ENCODE measurements at regions not wholly inside any gene's neighbourhood (a gene's known extent, or its start where the extent isn't known, plus 50 kb on each side); places are given as distances from the start of the nearest gene placed in this dataset.

DNA sequence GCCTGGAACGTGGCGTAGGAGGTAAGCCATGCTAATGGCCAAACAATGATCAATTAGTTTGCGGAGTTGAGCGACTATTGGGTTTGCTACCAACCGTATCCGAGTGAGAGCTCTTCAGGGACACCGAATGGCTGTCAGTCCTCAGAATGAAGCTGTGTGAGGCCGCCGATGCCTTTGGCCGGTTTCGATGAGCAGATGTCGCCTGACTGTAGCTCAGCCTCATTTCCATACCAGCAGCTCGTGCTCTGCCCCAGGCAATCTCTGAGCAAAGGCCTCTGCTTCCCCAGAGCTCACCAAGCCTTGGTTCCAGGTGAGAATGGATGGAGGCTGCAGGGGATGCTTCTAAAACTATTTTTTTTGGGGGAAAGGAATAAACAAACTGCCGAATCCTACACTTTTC is 111.7 kb upstream of the HS3ST4 start:
- in situ Hi-C loops (cut with MboI), result no loop called here

More for the DNA sequence above, 111.7 kb upstream of the HS3ST4 start:
- ATAC-seq (no peak), FAIRE-seq (no peak), DNase-seq (ENCODE audit: low read depth, low spot score) (no peak)
- no peaks in the 10 kb centered on the region for H3K36me3 ChIP-seq (ENCODE audit: control insufficient read depth in 2 of 2, insufficient read depth in 2 of 2, low read length in 1 of 2)
- ChIA-PET CTCF (no interaction called here), SMC1A (ENCODE audit: uncharacterized antibody, unreplicated experiment) (no interaction called here), POLR2A (no interaction called here), RAD21 (ENCODE audit: unreplicated experiment) (interaction anchor here (0.5 kb wide), 1 partner anchor 1530 kb away, joined by 3 read pairs; no protein-coding TSS in a partner anchor)
- H4K20me1 ChIP-seq (ENCODE audit: control insufficient read depth, insufficient read depth), result no peaks in the 10 kb centered on the region
- H3K4me3 ChIP-seq, result no peak overlapping the region
- intact Hi-C loops (cut with micrococcal nuclease; ENCODE audit: unreplicated experiment), result no loop called here
- H3K79me2 ChIP-seq (ENCODE audit: control insufficient read depth, insufficient read depth, low read length), result no peaks in the 10 kb centered on the region
- no peak overlapping the region for H2AFZ ChIP-seq (ENCODE audit: control insufficient read depth, low read depth, low read length)
- no TSS peak for BruUV-seq (replicated peaks)
- TF ChIP-seq TCF7 (IDR thresholded peaks at IDR 0.05; ENCODE audit: borderline replicate concordance), result no peak
- TF ChIP-seq SUPT20H (IDR thresholded peaks at IDR 0.05; ENCODE audit: borderline replicate concordance, control insufficient read depth, low read depth, low read length), result no peak
- TF ChIP-seq POLR2AphosphoS5 (IDR thresholded peaks at IDR 0.05; ENCODE audit: low read length), result no peak
- TF ChIP-seq, protein P1, sequence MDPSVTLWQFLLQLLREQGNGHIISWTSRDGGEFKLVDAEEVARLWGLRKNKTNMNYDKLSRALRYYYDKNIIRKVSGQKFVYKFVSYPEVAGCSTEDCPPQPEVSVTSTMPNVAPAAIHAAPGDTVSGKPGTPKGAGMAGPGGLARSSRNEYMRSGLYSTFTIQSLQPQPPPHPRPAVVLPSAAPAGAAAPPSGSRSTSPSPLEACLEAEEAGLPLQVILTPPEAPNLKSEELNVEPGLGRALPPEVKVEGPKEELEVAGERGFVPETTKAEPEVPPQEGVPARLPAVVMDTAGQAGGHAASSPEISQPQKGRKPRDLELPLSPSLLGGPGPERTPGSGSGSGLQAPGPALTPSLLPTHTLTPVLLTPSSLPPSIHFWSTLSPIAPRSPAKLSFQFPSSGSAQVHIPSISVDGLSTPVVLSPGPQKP (IDR thresholded peaks at IDR 0.05; ENCODE audit: low read depth, low read length), result no peak
- no peak for TF ChIP-seq SMC3 (IDR thresholded peaks at IDR 0.05; ENCODE audit: borderline replicate concordance, low read length)
- no peak for TF ChIP-seq ZZZ3 (IDR thresholded peaks at IDR 0.05; ENCODE audit: control insufficient read depth, insufficient read length, low read depth)
- TF ChIP-seq, protein P2, sequence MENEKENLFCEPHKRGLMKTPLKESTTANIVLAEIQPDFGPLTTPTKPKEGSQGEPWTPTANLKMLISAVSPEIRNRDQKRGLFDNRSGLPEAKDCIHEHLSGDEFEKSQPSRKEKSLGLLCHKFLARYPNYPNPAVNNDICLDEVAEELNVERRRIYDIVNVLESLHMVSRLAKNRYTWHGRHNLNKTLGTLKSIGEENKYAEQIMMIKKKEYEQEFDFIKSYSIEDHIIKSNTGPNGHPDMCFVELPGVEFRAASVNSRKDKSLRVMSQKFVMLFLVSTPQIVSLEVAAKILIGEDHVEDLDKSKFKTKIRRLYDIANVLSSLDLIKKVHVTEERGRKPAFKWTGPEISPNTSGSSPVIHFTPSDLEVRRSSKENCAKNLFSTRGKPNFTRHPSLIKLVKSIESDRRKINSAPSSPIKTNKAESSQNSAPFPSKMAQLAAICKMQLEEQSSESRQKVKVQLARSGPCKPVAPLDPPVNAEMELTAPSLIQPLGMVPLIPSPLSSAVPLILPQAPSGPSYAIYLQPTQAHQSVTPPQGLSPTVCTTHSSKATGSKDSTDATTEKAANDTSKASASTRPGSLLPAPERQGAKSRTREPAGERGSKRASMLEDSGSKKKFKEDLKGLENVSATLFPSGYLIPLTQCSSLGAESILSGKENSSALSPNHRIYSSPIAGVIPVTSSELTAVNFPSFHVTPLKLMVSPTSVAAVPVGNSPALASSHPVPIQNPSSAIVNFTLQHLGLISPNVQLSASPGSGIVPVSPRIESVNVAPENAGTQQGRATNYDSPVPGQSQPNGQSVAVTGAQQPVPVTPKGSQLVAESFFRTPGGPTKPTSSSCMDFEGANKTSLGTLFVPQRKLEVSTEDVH (IDR thresholded peaks at IDR 0.05; ENCODE audit: low read depth, partially characterized antibody), result no peak
- TF ChIP-seq MTA3 (IDR thresholded peaks at IDR 0.05; ENCODE audit: borderline replicate concordance, low read length), result no peak
- no peak for TF ChIP-seq EP300 (IDR thresholded peaks at IDR 0.05; ENCODE audit: borderline replicate concordance in 1 of 2, control insufficient read depth in 1 of 2, low read depth in 2 of 2, low read length in 2 of 2)
- no peak for TF ChIP-seq STAT3 (IDR thresholded peaks at IDR 0.05; ENCODE audit: low read depth, low read length)
- no peak for TF ChIP-seq MEF2B (IDR thresholded peaks at IDR 0.05; ENCODE audit: partially characterized antibody, poor library complexity, severe bottlenecking)
- TF ChIP-seq EED (IDR thresholded peaks at IDR 0.05; ENCODE audit: low read depth), result no peak
- TF ChIP-seq, protein P3, sequence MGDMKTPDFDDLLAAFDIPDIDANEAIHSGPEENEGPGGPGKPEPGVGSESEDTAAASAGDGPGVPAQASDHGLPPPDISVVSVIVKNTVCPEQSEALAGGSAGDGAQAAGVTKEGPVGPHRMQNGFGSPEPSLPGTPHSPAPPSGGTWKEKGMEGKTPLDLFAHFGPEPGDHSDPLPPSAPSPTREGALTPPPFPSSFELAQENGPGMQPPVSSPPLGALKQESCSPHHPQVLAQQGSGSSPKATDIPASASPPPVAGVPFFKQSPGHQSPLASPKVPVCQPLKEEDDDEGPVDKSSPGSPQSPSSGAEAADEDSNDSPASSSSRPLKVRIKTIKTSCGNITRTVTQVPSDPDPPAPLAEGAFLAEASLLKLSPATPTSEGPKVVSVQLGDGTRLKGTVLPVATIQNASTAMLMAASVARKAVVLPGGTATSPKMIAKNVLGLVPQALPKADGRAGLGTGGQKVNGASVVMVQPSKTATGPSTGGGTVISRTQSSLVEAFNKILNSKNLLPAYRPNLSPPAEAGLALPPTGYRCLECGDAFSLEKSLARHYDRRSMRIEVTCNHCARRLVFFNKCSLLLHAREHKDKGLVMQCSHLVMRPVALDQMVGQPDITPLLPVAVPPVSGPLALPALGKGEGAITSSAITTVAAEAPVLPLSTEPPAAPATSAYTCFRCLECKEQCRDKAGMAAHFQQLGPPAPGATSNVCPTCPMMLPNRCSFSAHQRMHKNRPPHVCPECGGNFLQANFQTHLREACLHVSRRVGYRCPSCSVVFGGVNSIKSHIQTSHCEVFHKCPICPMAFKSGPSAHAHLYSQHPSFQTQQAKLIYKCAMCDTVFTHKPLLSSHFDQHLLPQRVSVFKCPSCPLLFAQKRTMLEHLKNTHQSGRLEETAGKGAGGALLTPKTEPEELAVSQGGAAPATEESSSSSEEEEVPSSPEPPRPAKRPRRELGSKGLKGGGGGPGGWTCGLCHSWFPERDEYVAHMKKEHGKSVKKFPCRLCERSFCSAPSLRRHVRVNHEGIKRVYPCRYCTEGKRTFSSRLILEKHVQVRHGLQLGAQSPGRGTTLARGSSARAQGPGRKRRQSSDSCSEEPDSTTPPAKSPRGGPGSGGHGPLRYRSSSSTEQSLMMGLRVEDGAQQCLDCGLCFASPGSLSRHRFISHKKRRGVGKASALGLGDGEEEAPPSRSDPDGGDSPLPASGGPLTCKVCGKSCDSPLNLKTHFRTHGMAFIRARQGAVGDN (IDR thresholded peaks at IDR 0.05), result no peak
- no peak for TF ChIP-seq HDGF (IDR thresholded peaks at IDR 0.05)
- TF ChIP-seq MXI1 (IDR thresholded peaks at IDR 0.05; ENCODE audit: low read depth, low read length), result no peak
- TF ChIP-seq, protein P4, sequence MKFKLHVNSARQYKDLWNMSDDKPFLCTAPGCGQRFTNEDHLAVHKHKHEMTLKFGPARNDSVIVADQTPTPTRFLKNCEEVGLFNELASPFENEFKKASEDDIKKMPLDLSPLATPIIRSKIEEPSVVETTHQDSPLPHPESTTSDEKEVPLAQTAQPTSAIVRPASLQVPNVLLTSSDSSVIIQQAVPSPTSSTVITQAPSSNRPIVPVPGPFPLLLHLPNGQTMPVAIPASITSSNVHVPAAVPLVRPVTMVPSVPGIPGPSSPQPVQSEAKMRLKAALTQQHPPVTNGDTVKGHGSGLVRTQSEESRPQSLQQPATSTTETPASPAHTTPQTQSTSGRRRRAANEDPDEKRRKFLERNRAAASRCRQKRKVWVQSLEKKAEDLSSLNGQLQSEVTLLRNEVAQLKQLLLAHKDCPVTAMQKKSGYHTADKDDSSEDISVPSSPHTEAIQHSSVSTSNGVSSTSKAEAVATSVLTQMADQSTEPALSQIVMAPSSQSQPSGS (IDR thresholded peaks at IDR 0.05; ENCODE audit: low read length), result no peak
- no peak for TF ChIP-seq POLR2A (IDR thresholded peaks at IDR 0.05; ENCODE audit: low read depth, low read length)
- H3K9me3 ChIP-seq (replicated peaks; ENCODE audit: control insufficient read depth, insufficient read depth, low read length), result no peaks in the 10 kb centered on the region
- no peak overlapping the region for H3K4me2 ChIP-seq (ENCODE audit: control insufficient read depth, insufficient read depth)
- H3K27me3 ChIP-seq (replicated peaks in 1 of 2; ENCODE audit: control insufficient read depth in 2 of 2, insufficient read depth in 2 of 2, low read length in 1 of 2), result no peaks in the 10 kb centered on the region
- no peak overlapping the region for H3K27ac ChIP-seq (ENCODE audit: control insufficient read depth, insufficient read depth)
- no peaks in the 10 kb centered on the region for H3K4me1 ChIP-seq (ENCODE audit: control insufficient read depth, insufficient read depth, low read length)
- no peak overlapping the region for H3K9ac ChIP-seq (ENCODE audit: control insufficient read depth, insufficient read depth, low read length)
- WGBS (ENCODE audit: insufficient coverage, insufficient replicate concordance, low lambda C conversion rate, missing lambda C conversion rate), result 65% methylated on average over 14 of the region's 14 CpGs

Measured in GM12878 (cell line).